NCI-H510A (cell line): ENCODE measurements at regions not wholly inside any gene's neighbourhood (a gene's known extent, or its start where the extent isn't known, plus 50 kb on each side); places are given as distances from the start of the nearest gene placed in this dataset.

Experiments
- DNase-seq: peaks from one replicate; lab custom pipeline; 2025; lab: John Stamatoyannopoulos, UW

DNA sequence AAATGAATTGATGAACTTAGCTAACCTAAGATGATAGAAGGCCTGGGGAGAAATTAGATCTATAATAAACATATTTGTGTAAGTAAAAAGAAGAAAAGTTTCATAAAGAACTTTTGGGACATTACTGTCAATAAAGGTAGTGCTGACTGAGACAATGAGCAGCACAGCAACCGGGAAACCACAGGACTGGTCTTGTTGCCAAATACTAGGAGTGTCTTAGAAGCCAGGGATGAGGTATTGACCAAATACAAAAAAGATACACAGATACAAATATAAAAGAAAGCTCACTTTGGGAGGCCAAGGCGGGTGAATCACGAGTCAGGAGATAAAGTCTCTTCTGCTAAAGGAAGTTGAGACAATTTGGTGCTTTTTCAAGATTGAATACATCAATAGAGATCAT is 362.4 kb upstream of the ZNF385D start:
- DNase-seq = no peak

DNA sequence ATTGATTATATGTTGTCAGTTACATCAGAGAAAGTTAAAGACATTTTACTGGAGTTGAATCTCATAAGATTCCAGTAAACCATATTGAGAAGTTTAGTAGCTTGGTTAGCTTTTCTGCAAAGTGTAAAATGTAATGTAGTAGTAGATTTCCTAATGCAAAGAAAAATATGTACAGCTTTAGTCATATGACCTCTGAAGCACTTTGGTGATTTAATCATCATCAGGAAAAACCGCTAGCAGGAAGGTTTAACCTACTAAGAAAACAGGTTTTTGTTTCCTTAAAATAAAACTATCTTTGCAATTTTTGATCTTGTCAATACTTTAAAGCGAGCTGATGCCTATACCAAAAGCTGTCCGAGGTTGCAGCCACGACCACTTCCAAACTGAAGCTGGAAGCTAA is 364.6 kb upstream of the ZNF385D start:
- DNase-seq = no peak

DNA sequence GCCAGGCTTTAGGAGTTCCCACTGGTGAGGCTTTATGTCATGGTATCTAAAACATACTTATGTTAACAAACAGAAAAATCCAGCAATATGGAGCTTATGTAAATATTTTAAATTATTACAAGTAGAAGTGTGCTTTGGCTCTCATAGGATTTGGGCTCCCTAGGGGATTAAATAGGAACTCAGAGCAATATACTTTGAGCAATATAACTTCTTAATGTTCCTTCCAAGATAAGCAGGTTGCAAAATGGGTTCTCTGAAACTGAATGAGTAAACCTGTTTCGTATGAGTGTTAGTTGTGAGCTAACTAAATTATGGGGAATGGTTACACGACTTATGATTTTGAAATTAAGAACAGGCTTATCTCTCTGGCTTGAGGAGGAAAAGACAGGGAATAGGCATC is 366.1 kb upstream of the ZNF385D start:
- no peak for DNase-seq

- no peak for DNase-seq
Measured at GRCh38 chr3:22117751-22118346, 366.8 kb upstream of the ZNF385D start.

- DNase-seq = no peak
Measured at GRCh38 chr3:22118542-22118941, 367.5 kb upstream of the ZNF385D start.

DNA sequence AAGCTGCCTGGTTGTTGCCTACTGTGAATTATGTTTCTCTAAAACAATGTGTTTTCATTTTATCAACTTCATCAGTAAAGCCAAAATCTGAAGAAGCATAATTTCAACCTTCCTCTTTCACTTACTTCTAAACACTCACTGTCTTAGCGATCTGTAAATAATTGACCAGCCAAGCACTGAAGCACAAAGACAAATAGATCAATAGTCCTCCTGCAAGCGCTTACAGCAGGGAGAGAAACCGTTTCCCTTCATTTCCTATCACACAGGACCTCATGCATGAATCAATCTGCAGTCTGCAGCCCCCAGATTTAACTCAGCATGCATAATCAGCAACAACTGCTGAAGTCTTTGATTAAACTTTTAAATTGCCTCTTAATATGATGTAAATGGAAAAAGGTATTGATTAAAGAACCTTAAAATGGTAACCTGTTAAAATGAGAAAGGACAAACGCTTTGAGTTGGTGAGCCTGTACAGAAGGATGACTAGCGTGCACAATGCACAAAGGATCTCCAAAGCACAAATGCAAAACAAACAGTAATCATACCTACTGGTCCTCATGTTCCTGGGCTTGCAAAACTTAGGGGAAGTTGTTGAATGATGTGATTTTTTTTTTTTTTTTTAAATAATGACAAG is 370.2 kb upstream of the ZNF385D start:
- no peak for DNase-seq

DNA sequence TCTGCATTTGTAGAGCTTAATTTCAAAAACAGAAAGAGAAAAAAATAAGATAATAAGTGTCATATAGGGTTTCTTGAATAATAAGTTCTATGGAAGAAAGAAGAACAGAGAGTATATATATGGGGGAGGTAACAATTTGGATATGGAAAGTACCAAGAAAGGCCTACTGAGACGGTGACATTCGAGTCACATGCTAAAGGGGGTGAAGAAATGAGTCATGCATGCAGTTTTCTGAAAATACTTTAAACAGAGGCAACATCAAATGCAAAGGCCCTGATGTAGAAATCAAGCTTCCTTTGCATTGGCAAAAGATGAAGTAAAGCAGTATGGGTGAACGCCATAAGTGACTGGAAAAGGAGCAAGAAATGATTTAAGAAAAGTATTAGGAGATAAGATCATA is 371.6 kb upstream of the ZNF385D start:
- no peak for DNase-seq

- no peak for DNase-seq
Measured at GRCh38 chr3:22129101-22129500, 378.1 kb upstream of the ZNF385D start.

- no peak for DNase-seq
Measured at GRCh38 chr3:22141769-22142168, 390.8 kb upstream of the ZNF385D start.

DNA sequence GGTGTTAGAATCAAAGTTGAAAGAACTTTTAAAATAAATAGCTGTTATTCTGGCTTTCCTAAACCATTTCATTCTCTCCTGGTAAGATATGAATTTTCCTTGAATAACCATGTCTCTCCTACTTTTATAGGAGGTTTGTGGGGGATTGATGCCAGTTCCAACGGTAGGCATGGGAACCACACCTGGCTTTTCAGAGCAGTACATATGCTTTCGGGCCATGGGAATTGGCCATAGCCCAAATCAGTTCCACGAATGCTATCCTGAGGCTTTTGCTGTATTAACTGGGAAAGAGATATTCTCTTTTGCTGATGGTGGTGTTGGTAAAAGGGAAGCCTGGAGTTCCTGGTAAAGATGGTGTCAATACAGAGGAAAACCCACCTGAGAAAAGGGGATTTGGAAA is 396.2 kb upstream of the ZNF385D start:
- DNase-seq = no peak

DNA sequence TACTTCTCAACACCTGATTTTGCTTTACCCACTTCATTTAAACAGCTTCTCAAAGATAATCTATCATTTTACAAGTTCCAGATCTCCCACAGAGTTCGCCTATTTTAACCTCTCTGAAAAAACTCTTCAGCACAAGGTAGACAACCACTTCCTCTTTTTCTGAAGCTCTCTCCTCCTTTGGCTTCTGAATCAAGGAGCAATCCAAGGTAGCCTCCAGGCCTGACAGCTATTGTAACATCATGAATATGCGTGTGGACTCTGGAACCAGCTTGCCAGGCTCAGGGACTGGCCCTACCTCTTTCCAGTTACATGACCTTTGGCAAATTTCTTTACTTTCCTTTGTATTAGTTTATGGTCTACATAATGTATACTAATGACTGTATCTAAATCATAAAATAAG is 405.9 kb upstream of the ZNF385D start:
- no peak for DNase-seq

DNA sequence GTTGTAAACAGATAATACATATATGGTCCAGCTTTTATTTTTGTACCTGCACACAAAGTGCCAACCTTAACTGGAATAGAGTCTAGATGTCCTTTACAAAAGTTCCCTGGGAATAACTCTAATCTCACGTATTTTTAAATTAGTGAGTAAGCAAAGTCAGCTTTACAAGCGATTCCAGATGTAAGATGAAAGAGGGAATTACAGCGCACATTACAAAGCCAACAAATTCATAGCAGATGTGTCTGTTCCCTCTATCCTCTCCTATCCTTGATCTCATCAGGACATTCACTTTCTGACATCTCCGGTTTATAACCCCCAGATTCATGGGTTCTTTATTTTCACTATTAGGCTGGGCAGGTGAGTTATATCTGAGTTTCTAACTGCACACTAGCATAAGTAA is 406.8 kb upstream of the ZNF385D start:
- no peak for DNase-seq

- DNase-seq = no peak
Measured at GRCh38 chr3:22159004-22159695, 408.1 kb upstream of the ZNF385D start.

DNA sequence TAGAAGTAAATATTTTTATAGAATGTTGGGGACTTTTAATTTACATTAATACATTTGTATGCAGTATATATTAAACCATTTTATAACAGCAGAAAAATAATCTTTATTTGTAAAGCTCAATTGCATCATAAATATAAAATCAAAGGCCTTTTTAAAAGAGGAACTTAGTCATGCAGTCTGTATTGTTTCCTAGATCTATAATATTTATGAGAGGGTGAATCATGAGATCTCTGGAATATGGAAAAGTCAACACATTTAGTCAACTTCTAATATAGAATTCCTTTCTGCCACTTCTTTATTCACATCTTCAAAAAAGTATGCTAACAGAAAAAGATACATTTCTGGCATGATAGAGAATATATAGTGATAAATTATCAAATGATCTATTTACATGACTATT is 410.3 kb upstream of the ZNF385D start:
- no peak for DNase-seq

DNA sequence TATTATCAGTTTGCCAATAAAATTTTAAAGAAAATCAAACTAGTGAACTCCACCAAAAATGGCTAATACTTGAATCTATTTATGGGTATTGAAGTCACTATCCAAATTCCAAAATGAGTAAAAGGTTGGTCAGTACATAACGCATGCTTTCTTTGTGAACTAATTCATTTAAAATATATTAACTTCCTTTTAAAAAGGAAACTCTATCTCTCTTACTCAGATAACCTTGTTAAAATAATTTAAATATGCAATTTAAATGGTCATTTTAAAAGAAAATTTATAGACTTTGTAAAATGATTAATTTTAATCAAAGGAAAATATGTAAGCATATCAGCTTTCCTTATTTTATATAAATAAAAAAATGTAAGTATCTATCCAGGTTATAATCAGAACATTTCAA is 419.4 kb upstream of the ZNF385D start:
- DNase-seq = no peak

DNA sequence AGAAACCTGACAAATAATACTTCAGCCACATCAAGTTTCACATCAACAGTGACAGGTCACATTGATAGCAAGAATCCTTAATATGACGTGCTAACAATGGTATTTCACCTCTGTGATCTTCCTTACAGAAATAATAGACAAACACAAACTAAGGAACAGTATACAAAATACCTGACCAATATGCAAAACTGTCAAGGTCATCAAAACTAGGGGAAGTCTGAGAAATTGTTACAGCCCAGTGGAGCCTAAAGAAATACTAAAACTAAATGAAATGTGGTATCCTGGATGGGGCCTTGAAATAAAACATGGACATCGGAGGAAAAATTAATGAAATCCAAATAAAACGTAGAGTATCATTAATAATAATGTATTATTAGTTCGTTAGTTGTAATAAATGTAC is 422.0 kb upstream of the ZNF385D start:
- no peak for DNase-seq

- no peak for DNase-seq
Measured at GRCh38 chr3:22175947-22176346, 424.9 kb upstream of the ZNF385D start.

GRCh38 chr3:22176911-22177310 is 425.9 kb upstream of the ZNF385D start:
- no peak for DNase-seq

DNA sequence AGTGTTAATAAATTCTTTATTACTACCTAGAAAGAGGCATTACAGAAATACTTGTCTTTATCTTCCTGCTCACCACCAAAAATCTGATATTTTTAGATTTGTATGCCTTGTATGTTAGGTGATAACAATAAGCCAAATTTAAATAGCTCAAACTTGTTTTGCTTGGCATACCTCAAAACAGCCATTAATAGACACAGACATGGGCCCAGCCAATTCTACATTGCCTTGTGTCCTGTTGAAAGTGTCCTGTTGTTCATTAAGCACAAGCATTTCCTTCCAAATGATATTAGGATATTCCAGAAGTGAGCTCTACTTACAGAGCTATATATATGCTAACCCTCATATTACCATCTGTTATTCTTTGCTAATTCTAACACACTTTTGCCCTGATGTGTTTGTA is 438.6 kb upstream of the ZNF385D start:
- DNase-seq = no peak

DNA sequence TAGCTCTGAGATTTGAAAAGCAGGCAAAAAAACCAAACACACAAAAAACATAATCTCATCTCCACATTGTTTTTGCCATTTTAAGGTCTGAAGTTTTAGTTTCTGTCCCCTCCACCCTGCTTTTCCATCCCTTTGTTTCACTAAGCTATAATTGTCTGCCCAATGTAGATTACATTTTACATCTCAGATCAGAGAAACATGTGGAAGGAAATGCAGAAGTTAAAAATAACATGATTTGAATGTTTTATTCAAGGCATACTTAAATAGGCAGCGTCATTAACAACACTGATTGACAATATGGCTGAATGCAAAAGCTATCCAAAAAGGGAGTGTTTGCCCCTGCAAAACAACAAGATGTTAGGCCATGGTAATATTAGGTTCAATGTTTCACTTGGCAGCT is 448.1 kb upstream of the ZNF385D start:
- no peak for DNase-seq

- no peak for DNase-seq
Measured at GRCh38 chr3:22208844-22209243, 457.8 kb upstream of the ZNF385D start.

DNA sequence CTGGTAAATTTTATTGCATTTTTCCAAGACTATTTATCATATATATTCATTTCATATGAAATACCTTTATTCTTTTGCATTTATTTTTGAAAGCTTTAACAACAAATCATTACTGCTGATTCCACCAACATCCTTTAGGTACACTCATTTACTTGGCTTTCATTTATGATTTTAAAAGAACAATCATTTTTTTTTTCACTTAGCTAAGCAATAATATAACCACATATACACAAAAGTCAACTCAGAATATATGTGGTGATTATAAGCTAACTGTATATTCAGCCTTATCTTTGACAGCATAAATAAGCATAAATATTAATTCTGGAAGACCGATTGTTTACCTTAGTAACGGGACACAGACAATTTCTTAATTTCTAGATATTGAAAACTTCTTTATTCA is 458.6 kb upstream of the ZNF385D start:
- DNase-seq = no peak

GRCh38 chr3:22210693-22211092 is 459.7 kb upstream of the ZNF385D start:
- no peak for DNase-seq

DNA sequence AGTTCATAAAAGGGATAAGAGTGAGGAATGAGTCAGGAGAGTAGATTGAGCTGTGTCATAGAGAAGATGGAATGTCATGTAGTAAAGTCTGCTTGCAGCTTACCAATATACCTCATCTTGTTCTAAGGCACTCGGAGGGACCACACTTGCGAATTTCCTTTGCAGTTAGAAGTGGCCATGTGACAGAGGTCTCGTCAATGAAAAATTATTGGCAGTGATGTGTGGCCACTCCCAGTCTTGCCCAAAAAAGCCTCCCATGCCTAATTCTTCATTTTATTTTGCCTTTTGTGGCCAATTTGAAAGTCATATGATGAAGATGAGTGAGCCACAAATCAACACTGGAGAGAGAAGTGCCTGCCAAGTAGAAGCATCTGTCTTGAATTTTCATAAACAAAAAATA is 465.6 kb upstream of the ZNF385D start:
- DNase-seq = no peak
